HCT116 (cell line): ENCODE measurements at regions not wholly inside any gene's neighbourhood (a gene's known extent, or its start where the extent isn't known, plus 50 kb on each side); places are given as distances from the start of the nearest gene placed in this dataset.

Experiments used
- CEBPB ChIP-seq: IDR thresholded peaks from 2 replicates; pipeline ENCODE4 v1.6.1; 2012; ENCODE audit warnings: low read depth
- EGR1 ChIP-seq: IDR thresholded peaks from 2 replicates; pipeline ENCODE4 v1.6.1; 2012; ENCODE audit warnings: low read depth
- ELF1 ChIP-seq: IDR thresholded peaks from 2 replicates; pipeline ENCODE4 v1.6.1; 2012; ENCODE audit warnings: low read depth, borderline replicate concordance
- EZH2 ChIP-seq: fragments of 200-600 bp; sonication (generic); IDR thresholded peaks from 2 replicates; pipeline ENCODE4 v1.6.1; 2017; ENCODE audit warnings: antibody characterized with exemption, mixed run types
- EZH2phosphoT487 ChIP-seq: fragments of 200-600 bp; IDR thresholded peaks from 2 replicates; pipeline ENCODE4 v1.6.1; 2018; ENCODE audit warnings: antibody characterized with exemption, borderline replicate concordance
- FOSL1 ChIP-seq: IDR thresholded peaks from 2 replicates; pipeline ENCODE4 v1.6.1; 2012; ENCODE audit warnings: low read depth
- POLR2A ChIP-seq: IDR thresholded peaks from 2 replicates; pipeline ENCODE4 v1.7.0; 2011; ENCODE audit warnings: borderline replicate concordance; ENCODE audit not compliant: insufficient read depth, insufficient read length; ENCODE audit errors: extremely low read depth
- POLR2AphosphoS5 ChIP-seq: IDR thresholded peaks from 2 replicates; pipeline ENCODE4 v1.6.1; 2011; ENCODE audit warnings: mild to moderate bottlenecking, low read depth, low read length, moderate library complexity
- RAD21 ChIP-seq: IDR thresholded peaks from 2 replicates; pipeline ENCODE4 v1.6.1; 2012; ENCODE audit warnings: low read depth, mild to moderate bottlenecking
- YY1 ChIP-seq: IDR thresholded peaks from 2 replicates; pipeline ENCODE4 v1.6.1; 2011; ENCODE audit warnings: low read length, low read depth, moderate library complexity, mild to moderate bottlenecking; ENCODE audit not compliant: insufficient replicate concordance; ENCODE audit errors: extremely low read depth
- ZNF274 ChIP-seq: fragments of 200-500 bp; sonication (Bioruptor generic); IDR thresholded peaks from 2 replicates; pipeline ENCODE4 v1.6.1; 2014; ENCODE audit warnings: mild to moderate bottlenecking, low read depth, low read length, inconsistent platforms
- TF ChIP-seq, protein P1 (sequence below): IDR thresholded peaks from 2 replicates; pipeline ENCODE4 v1.6.1; 2012
- TF ChIP-seq, protein P2 (sequence below), 3 experiments: fragments of 200-600 bp in 1 of 3; sonication (generic) in 1 of 3; IDR thresholded peaks in 2 of 3; conservative IDR thresholded peaks in 1 of 3; 2 replicates each; pipeline ENCODE4 v1.5.1; 2012 to 2017; ENCODE audit warnings: low read depth in 2 of 3, low read length in 2 of 3, antibody characterized with exemption in 1 of 3, borderline replicate concordance in 1 of 3, control low read depth in 1 of 3, mild to moderate bottlenecking in 1 of 3, mixed read lengths in 1 of 3, mixed run types in 1 of 3, moderate library complexity in 1 of 3; ENCODE audit not compliant: insufficient read depth in 1 of 3
- TF ChIP-seq, protein P3 (sequence below): IDR thresholded peaks from 2 replicates; pipeline ENCODE4 v1.6.1; 2011; ENCODE audit warnings: mild to moderate bottlenecking, low read length, moderate library complexity; ENCODE audit not compliant: insufficient replicate concordance; ENCODE audit errors: extremely low read depth

DNA sequence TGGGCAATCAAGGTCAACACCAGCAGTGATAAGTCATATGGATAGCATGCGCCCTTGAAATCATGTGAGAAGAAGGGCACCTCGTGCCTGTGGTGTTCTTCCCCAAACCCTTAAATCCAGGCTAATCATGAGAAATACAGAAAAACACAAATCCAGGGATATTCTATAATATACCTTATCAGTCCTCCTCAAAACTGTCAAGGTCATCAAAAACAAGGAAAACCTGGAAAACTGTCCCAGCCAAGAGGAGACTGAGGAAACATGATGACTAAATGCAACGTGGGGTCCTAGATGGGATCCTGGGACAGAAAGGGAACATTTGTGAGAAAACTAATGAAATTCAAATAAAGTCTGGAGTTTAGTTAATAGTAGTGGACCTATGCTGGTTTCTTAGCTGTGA, 201.8 kb upstream of the FAM9B start:
- TF ChIP-seq, protein P1, sequence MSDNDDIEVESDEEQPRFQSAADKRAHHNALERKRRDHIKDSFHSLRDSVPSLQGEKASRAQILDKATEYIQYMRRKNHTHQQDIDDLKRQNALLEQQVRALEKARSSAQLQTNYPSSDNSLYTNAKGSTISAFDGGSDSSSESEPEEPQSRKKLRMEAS, result no peak
- TF ChIP-seq, protein P2, sequence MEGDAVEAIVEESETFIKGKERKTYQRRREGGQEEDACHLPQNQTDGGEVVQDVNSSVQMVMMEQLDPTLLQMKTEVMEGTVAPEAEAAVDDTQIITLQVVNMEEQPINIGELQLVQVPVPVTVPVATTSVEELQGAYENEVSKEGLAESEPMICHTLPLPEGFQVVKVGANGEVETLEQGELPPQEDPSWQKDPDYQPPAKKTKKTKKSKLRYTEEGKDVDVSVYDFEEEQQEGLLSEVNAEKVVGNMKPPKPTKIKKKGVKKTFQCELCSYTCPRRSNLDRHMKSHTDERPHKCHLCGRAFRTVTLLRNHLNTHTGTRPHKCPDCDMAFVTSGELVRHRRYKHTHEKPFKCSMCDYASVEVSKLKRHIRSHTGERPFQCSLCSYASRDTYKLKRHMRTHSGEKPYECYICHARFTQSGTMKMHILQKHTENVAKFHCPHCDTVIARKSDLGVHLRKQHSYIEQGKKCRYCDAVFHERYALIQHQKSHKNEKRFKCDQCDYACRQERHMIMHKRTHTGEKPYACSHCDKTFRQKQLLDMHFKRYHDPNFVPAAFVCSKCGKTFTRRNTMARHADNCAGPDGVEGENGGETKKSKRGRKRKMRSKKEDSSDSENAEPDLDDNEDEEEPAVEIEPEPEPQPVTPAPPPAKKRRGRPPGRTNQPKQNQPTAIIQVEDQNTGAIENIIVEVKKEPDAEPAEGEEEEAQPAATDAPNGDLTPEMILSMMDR (IDR thresholded peaks at IDR 0.05 in 2 of 3, conservative IDR thresholded peaks at IDR 0.05 in 1 of 3; ENCODE audit: borderline replicate concordance in 1 of 3, insufficient read depth in 1 of 3, low read depth in 2 of 3, low read length in 2 of 3), result no peak
- TF ChIP-seq FOSL1 (no peak), CEBPB (no peak), EZH2phosphoT487 (no peak), EZH2 (no peak), ELF1 (no peak), RAD21 (no peak), ZNF274 (no peak), POLR2A (no peak), YY1 (no peak), EGR1 (no peak), POLR2AphosphoS5 (no peak)
- TF ChIP-seq, protein P3, sequence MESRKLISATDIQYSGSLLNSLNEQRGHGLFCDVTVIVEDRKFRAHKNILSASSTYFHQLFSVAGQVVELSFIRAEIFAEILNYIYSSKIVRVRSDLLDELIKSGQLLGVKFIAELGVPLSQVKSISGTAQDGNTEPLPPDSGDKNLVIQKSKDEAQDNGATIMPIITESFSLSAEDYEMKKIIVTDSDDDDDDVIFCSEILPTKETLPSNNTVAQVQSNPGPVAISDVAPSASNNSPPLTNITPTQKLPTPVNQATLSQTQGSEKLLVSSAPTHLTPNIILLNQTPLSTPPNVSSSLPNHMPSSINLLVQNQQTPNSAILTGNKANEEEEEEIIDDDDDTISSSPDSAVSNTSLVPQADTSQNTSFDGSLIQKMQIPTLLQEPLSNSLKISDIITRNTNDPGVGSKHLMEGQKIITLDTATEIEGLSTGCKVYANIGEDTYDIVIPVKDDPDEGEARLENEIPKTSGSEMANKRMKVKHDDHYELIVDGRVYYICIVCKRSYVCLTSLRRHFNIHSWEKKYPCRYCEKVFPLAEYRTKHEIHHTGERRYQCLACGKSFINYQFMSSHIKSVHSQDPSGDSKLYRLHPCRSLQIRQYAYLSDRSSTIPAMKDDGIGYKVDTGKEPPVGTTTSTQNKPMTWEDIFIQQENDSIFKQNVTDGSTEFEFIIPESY, result no peak
